Left lobe of liver (tissue), 2 donors: ENCODE measurements at regions not wholly inside any gene's neighbourhood (a gene's known extent, or its start where the extent isn't known, plus 50 kb on each side); places are given as distances from the start of the nearest gene placed in this dataset.

Experiments used
- ATAC-seq: fragments of 200-7000 bp; cut with Tn5 transposase; one replicate; pipeline ENCODE4 v1.9.1; 2020; ENCODE audit warnings: mild to moderate bottlenecking, moderate library complexity
- DNase-seq: peaks from one replicate; pipeline ENCODE4 v3.0.0-alpha.2; 2020; ENCODE audit warnings: low spot score
- donor health status: DM: no; HTN: no; CAD: no; lungs with moderate emphysema.
- donor health status: DM: no; HTN: yes; CAD: no.

DNA sequence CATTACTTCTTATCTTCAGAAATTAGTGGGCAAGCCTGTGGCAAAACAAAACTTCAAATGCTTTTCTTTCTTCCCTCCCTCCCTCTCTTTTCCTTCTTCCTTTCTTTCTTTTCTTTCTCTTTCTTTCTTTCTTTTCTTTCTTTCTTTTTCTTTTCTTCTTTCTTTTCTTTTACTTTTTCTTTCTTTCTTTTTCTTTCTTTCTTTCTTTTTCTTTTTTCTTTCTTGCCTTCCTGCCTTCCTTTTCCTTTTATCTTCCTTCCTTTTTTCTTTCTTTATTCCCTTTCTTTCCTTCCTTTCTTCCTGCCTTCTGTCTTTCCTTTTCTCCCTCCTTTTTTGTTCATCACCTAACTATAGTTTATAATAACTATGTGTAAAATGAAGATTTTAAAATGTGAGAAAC is 295.1 kb downstream of the SMOC2 start:
- ATAC-seq (no peak), DNase-seq (no peak)

DNA sequence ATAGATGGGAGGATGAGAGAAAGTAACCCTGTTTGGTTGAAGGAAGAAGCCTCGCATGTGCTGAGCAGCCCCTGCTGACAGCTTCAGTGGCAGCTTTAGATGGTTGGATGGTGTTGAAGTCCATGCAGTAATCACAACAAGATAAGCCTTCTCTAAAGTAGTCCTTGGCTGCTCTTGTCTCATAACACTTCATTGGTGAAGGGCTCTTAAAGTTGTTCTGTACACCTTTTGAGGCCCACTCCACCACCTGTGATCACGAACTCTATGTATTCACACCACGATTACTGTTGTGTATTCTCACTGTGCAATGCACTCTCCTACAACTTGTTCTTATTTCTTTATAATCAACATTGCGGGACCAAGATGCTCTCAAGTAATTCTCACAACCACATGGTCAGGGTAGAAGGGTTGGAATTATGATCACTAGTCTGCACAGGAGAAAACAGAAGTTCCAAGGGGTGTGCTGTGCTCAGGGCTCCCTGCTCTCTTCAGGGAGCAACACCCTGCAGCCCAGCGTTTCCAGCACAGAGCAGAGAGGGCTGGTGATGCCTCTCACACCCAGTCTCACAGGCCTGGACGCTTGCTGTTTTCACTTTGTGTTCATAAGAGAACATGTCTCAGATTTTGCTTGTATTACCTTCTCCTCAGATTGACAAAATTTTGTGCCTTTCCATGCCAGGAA is 294.4 kb downstream of the SMOC2 start:
- DNase-seq: no peak
- no peak for ATAC-seq

DNA sequence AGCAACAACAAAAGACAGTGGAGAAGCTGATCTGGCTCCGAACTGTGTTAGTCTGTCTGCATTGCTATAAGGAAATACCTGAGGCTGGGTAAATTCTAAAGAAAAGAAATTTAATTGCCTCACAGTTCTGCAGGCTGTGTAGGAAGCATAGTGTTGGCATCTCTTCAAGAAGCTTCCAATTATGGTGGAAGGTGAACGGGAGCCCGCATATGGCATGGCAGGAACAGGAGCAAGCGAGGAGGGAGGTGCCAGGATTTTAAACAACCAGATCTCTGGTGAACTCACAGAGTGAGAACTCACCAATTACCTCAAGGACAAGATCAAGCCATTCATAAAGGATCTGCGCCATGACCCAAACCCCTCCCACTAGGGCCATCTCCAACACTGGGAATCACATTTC is 293.5 kb downstream of the SMOC2 start:
- ATAC-seq: no peak
- no peak for DNase-seq

DNA sequence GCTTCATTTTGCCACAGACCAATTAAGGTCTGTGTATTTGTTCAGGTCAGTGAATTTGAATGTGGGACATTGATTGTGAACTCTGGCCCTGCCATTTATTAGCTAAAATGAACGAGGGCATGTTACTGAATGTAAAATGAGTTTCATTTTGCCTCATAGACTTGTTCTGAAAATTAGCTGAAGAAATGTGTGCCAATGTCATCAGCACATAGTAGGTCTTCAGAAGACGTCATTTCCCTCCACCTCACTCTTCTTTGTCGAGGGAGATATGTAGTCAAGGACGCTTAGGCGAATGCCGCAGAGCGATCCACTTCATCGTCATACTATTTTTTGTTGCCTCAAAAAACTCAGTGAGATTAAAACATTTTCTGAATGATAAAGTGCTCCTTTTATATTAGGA is 291.7 kb downstream of the SMOC2 start:
- no peak for ATAC-seq
- no peak for DNase-seq

DNA sequence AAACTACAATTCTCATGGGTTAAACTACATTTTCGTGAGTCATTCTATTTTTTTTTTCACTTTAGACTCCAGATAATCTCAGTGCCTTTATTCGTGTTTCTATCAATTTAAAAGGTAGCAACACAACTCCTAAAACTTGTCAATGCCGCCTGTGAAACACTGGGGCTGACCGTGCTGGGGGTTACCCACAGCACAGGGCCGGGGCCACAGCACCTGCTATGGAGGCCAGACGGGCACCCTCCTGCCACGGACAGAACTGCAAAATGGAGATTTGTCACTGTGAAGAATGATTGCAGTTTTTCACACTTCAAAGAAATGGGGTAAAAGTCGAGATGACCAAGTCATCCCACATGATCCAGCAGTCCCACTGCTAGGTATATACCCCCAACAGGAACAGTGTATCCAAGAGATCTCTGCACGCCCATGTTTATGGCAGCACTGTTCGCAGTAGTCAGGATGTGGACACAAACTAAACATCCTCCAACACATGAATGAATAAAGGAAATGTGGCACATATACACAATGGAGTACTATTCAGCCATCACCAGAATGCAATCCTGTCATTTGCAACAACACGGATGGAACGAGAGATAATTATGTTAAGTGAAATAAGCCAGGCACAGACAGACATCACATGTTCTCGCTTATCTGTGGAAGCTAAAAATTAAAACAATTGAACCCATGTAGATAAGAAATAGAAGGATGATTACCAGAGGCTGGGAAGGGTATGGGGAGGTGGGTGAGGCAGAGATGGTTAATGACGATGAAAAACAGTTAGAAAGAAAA is 290.1 kb downstream of the SMOC2 start:
- no peak for ATAC-seq

DNA sequence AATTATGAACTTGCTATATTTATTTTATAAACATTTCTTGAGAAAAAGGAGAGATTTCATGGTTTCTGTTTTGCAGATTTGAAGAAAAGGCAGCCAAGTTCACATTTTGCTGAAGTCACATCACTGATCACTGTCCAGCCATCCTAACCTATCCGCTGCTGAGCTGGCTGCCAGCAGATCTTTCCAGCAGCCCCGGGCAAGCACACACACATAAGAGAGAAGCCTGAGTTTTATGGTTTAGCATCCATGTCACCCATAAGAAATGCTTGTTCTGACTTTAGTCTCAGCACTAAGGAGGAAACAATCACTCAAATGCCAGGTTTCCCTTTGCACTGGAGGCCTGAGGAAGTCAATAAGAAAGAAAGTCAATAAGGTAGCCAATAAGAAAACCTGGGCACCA is 287.1 kb downstream of the SMOC2 start:
- no peak for ATAC-seq
- DNase-seq: no peak

More for the DNA sequence above, 290.1 kb downstream of the SMOC2 start:
- no peak for DNase-seq

DNA sequence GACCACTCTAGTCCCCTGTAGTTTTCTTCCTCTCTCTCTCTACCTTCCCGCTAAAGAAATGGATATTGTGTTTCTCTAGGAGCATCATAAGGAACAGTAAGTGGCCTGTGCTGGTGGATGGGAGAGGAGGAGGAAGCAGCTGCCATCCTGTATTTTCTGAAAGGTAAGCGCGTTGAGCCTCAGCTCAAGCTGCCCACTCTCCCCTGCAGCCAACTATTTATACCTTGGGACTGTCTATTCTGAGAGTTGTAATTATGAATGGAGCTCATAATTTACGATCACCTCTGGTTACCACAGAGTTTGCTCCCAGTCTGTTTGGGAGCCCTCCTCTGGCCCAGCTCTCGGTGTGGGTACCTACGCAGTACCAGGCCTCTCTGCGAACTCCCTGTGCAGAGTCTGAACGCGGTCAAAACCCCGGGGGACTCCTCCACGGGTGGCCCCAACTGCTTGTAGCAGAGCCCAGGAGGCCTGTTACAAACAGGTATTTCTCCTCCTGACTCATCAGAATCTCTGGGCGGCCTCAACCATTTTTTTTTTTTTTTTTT is 285.4 kb downstream of the SMOC2 start:
- no peak for ATAC-seq
- DNase-seq: no peak

DNA sequence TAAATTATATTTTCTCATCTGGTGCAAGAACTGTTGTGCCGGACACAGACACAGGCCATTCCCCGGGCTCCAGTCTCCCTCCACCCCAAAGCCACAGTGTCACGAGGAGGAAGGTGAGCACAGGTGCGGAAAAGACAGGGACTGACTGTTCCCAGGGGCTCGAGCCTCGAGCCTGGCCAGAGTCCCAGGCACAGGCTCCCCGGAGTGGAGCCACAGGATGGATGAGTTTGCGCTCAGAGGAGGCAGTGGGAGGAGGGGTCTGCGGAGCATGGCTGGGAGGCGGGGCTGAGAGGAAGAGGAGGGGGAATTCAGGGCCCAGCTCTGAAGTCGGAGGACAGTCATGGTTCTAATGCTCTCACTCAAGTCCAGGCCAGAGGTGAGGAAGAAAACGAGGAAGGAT is 284.8 kb downstream of the SMOC2 start:
- no peak for DNase-seq
- no peak for ATAC-seq

DNA sequence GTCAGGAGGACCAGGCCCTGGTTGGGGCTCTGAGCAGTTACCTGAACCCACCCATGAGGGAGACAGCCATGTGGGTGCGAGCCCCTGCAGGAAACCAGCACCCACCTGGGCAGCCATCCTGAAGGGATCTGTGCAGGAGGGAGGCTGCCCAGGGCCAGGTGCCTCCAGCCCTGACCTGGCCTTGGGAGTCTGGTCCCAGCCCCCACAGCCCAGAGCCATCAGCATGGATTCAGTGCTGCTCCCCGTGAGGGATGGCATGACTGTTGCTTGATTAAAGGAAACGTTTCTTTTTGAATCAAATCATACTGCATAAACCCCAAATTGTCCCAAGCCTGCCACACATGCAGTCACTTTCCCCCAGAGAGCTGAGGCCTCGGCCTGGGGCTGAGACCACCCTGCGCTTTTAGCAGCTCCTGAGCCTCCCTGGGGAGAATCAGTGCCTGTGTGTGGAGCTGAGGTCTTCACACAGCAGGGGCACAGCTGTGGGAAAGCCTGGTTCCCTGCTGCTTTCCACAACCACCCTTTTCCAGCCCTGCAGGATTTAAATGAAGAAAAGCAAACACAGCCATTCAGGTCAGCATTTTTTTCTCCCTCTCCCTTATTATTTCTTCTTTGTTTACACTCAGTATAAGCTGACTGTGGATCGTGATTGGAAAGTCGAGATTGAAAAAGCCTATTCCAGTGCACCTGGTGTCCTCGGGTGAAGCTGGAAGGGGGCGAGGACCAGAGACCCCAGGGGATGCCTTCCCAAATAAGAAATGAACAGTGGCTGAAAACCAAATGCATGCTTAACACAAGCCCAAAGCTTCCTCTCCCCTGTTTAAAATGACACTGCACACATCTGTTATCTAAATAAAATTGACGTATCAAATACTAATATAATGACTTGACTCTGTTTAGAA is 283.9 kb downstream of the SMOC2 start:
- no peak for ATAC-seq
- no peak for DNase-seq

DNA sequence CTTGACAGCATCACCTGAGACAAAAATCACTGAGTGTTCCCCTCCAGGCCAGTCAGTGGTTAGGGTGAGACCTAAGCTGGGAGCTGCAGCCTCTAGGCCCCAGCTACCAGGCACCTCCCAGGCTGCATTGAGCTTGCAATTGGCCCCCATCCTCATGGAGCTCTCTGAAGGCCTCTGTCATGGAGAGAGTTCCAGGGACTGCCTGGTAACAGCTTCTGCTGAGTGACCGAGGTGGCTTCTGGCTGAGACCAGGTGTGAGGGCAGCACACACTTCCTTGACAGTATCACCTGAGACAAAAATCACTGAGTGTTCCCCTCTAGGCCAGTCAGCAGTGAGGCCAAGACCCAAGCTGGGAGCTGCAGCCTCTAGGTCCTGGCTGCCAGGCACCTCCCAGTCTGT is 283.0 kb downstream of the SMOC2 start:
- ATAC-seq (no peak), DNase-seq (no peak)

DNA sequence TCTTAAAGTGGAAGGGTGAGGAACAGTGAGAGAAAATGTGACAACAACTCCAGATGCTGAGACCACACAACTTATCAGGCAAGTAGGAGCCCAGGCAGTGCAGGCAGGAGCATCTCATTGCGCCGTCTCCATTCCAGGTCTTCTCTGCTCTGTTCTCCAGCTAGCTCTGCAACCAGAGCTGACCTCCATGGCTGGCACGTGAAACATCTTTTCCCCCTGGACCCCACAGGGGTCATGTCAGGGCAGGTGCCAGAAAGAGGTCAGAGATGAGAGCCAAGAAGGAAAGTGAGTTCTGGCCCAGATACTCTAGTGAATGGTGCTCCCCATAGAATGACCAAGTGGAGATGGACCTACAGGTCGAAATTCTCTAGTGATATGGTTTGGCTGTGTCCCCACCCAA is 281.4 kb downstream of the SMOC2 start:
- no peak for ATAC-seq
- DNase-seq: no peak

DNA sequence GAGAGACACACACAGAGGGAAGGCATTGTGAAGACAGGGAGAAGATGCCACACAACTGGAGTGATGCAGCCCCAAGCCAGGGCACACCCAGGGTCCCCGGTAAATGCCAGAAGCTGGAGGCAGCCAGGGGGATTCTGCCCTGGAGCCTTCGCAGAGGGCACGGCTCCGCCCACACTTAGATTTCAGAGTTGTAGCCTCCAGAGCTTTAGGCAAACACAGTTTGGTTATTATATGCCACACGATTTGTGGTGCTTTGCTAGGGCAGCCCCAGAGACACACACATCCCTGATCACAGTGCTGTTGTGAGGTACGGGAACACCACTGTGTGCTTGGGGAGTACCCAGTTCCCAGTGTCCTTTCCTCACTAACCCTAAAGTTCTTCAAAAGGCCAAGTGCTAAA is 280.6 kb downstream of the SMOC2 start:
- DNase-seq: no peak

DNA sequence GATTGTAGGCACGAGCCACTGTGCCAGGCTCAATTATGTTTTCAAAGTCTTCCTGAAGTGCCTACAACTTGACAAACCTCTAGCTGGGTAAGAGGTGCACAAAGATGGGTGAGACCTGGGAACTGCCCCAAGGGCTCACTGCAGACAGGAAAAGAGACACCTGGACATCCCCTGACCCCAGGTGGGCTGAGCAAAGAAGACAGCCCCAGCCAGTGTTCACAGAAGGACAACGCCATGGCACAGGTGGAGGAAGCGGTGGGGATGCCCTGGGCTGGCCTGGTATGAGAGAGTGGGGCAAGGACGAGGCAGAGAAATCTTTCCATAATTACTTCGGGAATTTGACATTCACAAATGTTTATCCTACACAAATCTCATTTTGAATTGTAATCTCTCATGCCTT is 278.9 kb downstream of the SMOC2 start:
- DNase-seq: no peak

More for the DNA sequence above, 280.6 kb downstream of the SMOC2 start:
- ATAC-seq: no peak

DNA sequence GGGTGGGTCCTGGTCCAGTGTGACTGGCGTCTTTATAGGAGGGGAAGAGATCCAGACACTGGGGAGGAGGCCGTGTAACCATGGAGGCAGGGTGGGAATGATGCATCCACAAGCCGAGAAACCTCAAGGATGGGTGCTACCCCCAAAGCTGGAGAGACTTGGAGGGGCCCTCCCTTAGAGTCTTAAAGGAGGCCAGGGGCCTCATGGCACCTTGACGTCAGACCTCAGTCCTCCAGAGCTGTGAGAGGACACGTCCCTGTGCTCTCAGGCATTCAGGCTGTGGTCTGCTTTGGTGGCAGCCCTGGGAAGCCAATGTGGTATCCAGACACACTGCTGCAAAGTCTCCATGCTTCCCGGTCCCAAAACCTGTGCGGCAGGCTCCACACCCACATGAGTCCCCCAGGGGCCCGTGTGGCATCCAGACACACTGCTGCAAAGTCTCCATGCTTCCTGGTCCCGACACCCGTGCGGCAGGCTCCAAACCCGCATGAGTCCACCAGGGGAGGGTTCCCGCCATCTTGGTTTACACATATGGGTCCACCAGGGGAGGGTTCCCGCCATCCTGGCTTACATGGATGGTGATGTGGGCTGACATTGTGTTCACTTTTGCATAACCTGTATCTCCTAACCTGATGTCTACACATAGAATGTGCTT is 278.0 kb downstream of the SMOC2 start:
- DNase-seq (no peak), ATAC-seq (no peak)

More for the DNA sequence above, 278.9 kb downstream of the SMOC2 start:
- ATAC-seq: no peak
